Erythroblast (primary cell): ENCODE measurements at regions not wholly inside any gene's neighbourhood (a gene's known extent, or its start where the extent isn't known, plus 50 kb on each side); places are given as distances from the start of the nearest gene placed in this dataset.

Experiments used
- GATA1 ChIP-seq: IDR thresholded peaks from 2 replicates; pipeline ENCODE4 v1.6.1; 2011; ENCODE audit warnings: low read depth, mild to moderate bottlenecking, control low read depth, low read length, moderate library complexity
- POLR2A ChIP-seq: IDR thresholded peaks from 2 replicates; pipeline ENCODE4 v1.6.1; 2011; ENCODE audit warnings: mild to moderate bottlenecking, low read length

GRCh38 chr16:85420501-85421337, 192.4 kb upstream of the GSE1 start:
- TF ChIP-seq POLR2A (no peak), GATA1 (no peak)
